ENCODE measurements at regions not wholly inside any gene's neighbourhood (a gene's known extent, or its start where the extent isn't known, plus 50 kb on each side); places are given as distances from the start of the nearest gene placed in this dataset.

GRCh38 chr2:20106746-20107145 is 55.3 kb upstream of the LAPTM4A start:
- TF ChIP-seq POLR2A (IDR thresholded peaks at IDR 0.05; ENCODE audit: extremely low read depth, insufficient read length) (no peak), CTCF (IDR thresholded peaks at IDR 0.05; ENCODE audit: low read depth, low read length) (no peak), MAX (IDR thresholded peaks at IDR 0.05; ENCODE audit: low read depth, low read length) (no peak), MYC (IDR thresholded peaks at IDR 0.05; ENCODE audit: low read depth, low read length) (no peak)

All from NB4 (cell line).